A673 (cell line): ENCODE measurements at regions not wholly inside any gene's neighbourhood (a gene's known extent, or its start where the extent isn't known, plus 50 kb on each side); places are given as distances from the start of the nearest gene placed in this dataset.

Experiments used
- BruUV-seq: library from RNA; stranded (reverse); fragments of 400-500 nt; replicated peaks from 2 replicates; lab custom pipeline; 2021; lab: Mats Ljungman, UMichigan
- CTCF ChIA-PET: fragments of 300-600 bp; sonication (Branson Sonifier 250); formaldehyde crosslinking; loops from one replicate; lab custom pipeline; 2022; ENCODE audit warnings: antibody characterized with exemption; lab: Charles Lee
- POLR2A ChIA-PET: fragments of 300-600 bp; sonication (Branson Sonifier 250); formaldehyde crosslinking; loops from one replicate; lab custom pipeline; 2022; ENCODE audit warnings: antibody characterized with exemption; ENCODE audit not compliant: low non-redundant PET; lab: Charles Lee
- DNase-seq: peaks from one replicate; pipeline ENCODE4 v3.0.0-alpha.2; 2015; ENCODE audit warnings: low spot score
- H3K27ac ChIP-seq: fragments of 200-600 bp; sonication (generic); 2 replicates; pipeline ENCODE4 v1.5.1; 2016; ENCODE audit warnings: mixed run types, low read depth, mild to moderate bottlenecking, mixed read lengths, antibody characterized with exemption, low read length; ENCODE audit not compliant: poor library complexity, severe bottlenecking
- H3K27me3 ChIP-seq: fragments of 200-600 bp; sonication (generic); replicated peaks from 2 replicates; pipeline ENCODE4 v1.6.1; 2017; ENCODE audit warnings: mixed run types, low read depth, mild to moderate bottlenecking, mixed read lengths, antibody characterized with exemption, low read length; ENCODE audit not compliant: insufficient read depth, poor library complexity
- H3K36me3 ChIP-seq: fragments of 200-600 bp; sonication (generic); 2 replicates; pipeline ENCODE4 v1.6.1; 2016; ENCODE audit warnings: mixed run types, mild to moderate bottlenecking, mixed read lengths, antibody characterized with exemption, low read length; ENCODE audit not compliant: insufficient read depth, poor library complexity, severe bottlenecking
- H3K4me1 ChIP-seq: fragments of 200-600 bp; sonication (generic); 2 replicates; pipeline ENCODE4 v1.6.1; 2017; ENCODE audit warnings: mixed run types, mild to moderate bottlenecking, mixed read lengths, antibody characterized with exemption, low read length; ENCODE audit not compliant: insufficient read depth, poor library complexity, severe bottlenecking
- H3K4me3 ChIP-seq: fragments of 200-600 bp; sonication (generic); 2 replicates; pipeline ENCODE4 v1.5.1; 2016; ENCODE audit warnings: low read depth, mixed run types, mild to moderate bottlenecking, mixed read lengths, low read length; ENCODE audit not compliant: poor library complexity, severe bottlenecking
- H3K9me3 ChIP-seq: fragments of 200-600 bp; sonication (generic); 2 replicates; pipeline ENCODE4 v1.6.1; 2016; ENCODE audit warnings: mixed run types, low read depth, mild to moderate bottlenecking, mixed read lengths, antibody characterized with exemption, low read length; ENCODE audit not compliant: poor library complexity, severe bottlenecking
- CTCF ChIP-seq: fragments of 300-800, 200-600 bp; sonication (generic); conservative IDR thresholded peaks from 2 replicates; pipeline ENCODE4 v1.5.1; 2017; ENCODE audit warnings: low read depth, mild to moderate bottlenecking, antibody characterized with exemption, low read length, moderate library complexity, mixed read lengths
- EZH2 ChIP-seq: fragments of 200-600 bp; sonication (generic); IDR thresholded peaks from 2 replicates; pipeline ENCODE4 v1.6.1; 2017; ENCODE audit warnings: borderline replicate concordance, low read depth, mild to moderate bottlenecking, mixed read lengths, antibody characterized with exemption, low read length; ENCODE audit not compliant: poor library complexity, severe bottlenecking
- intact Hi-C: fragments of 100-400 bp; cut with micrococcal nuclease; formaldehyde crosslinking; loops from one replicate; pipeline ENCODE4 v1.10.0; 2022; ENCODE audit not compliant: unreplicated experiment

- intact Hi-C loops: no loop called here
- no TSS peak for BruUV-seq
- TF ChIP-seq CTCF (no peak), EZH2 (no peak)
- no peaks in the 10 kb centered on the region for H3K9me3 ChIP-seq
- no peaks in the 10 kb centered on the region for H3K27me3 ChIP-seq
- no peak overlapping the region for H3K27ac ChIP-seq
- ChIA-PET POLR2A (no interaction called here), CTCF (no interaction called here)
- no peaks in the 10 kb centered on the region for H3K36me3 ChIP-seq
- H3K4me3 ChIP-seq: no peak overlapping the region
- DNase-seq: no peak
- no peaks in the 10 kb centered on the region for H3K4me1 ChIP-seq
Measured at GRCh38 chr5:18560602-18561001, 926.3 kb downstream of the TAF11L14 start.

GRCh38 chr5:18563853-18564252 lies 929.6 kb downstream of the TAF11L14 start:
- POLR2A ChIA-PET: no interaction called here
- intact Hi-C loops: no loop called here
- no peaks in the 10 kb centered on the region for H3K4me1 ChIP-seq
- no peak overlapping the region for H3K27ac ChIP-seq
- H3K4me3 ChIP-seq: no peak overlapping the region
- H3K27me3 ChIP-seq: no peaks in the 10 kb centered on the region
- H3K9me3 ChIP-seq: no peaks in the 10 kb centered on the region
- no peaks in the 10 kb centered on the region for H3K36me3 ChIP-seq
- no peak for DNase-seq
- no TSS peak for BruUV-seq
- CTCF ChIA-PET: no interaction called here
- TF ChIP-seq EZH2 (no peak), CTCF (no peak)

- Histone ChIP-seq H3K4me1 (no peaks in the 10 kb centered on the region), H3K36me3 (no peaks in the 10 kb centered on the region), H3K9me3 (no peaks in the 10 kb centered on the region), H3K27ac (no peak overlapping the region), H3K27me3 (no peaks in the 10 kb centered on the region), H3K4me3 (no peak overlapping the region)
- BruUV-seq: no TSS peak
- no peak for DNase-seq
- TF ChIP-seq EZH2 (no peak), CTCF (no peak)
- ChIA-PET POLR2A (no interaction called here), CTCF (no interaction called here)
- intact Hi-C loops: no loop called here
Measured at GRCh38 chr5:18566671-18567070, 932.4 kb downstream of the TAF11L14 start.
